ENCODE measurements at regions not wholly inside any gene's neighbourhood (a gene's known extent, or its start where the extent isn't known, plus 50 kb on each side); places are given as distances from the start of the nearest gene placed in this dataset.

DNA sequence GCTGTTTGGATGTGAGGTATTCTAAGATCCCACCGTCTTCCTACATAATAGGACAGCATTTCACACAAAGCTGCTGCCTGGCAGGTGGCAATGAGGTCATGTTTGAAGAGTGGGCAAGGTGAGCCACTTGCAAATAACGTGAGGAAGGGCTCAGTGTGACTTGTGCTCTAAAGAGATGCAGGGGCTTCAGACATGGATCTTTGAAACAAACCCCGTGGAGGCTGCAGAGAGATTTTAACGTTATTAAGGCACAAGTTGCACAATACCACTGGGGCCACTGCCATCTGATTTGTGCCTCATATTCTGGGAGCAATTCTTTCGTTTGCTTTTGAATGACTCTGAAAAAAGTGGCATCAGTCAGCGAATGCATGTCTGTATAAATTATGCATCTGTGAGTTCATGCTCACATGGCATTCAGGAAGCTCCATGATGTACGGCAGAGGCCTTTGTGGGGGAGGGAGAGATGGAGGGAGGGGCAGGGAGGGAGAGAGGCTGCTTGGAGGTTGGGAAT, 362.0 kb downstream of the SOX11 start:
- TF ChIP-seq FIP1L1 (IDR thresholded peaks at IDR 0.05; ENCODE audit: borderline replicate concordance, insufficient read depth, low read depth, low read length) (no peak), ZNF274 (CRISPR knock-in tag; IDR thresholded peaks at IDR 0.05) (no peak), ZNF207 (IDR thresholded peaks at IDR 0.05; ENCODE audit: borderline replicate concordance) (no peak), RNF2 (conservative IDR thresholded peaks at IDR 0.05; ENCODE audit: low read depth) (no peak), ZC3H4 (CRISPR knock-in tag; IDR thresholded peaks at IDR 0.05; ENCODE audit: borderline replicate concordance) (no peak), CREB1 (IDR thresholded peaks at IDR 0.05) (no peak), CREB1 (CRISPR knock-in tag; IDR thresholded peaks at IDR 0.05) (no peak), YY1 (IDR thresholded peaks at IDR 0.05; ENCODE audit: insufficient read depth, insufficient replicate concordance, low read depth, low read length) (no peak), KDM1A (CRISPR knock-in tag; IDR thresholded peaks at IDR 0.05) (no peak), KDM5A (IDR thresholded peaks at IDR 0.05; ENCODE audit: borderline replicate concordance, low read length) (no peak), HOXD1 (CRISPR knock-in tag; IDR thresholded peaks at IDR 0.05) (no peak)

Measured in HepG2 (cell line).